GM23248 (cell line): ENCODE measurements at regions not wholly inside any gene's neighbourhood (a gene's known extent, or its start where the extent isn't known, plus 50 kb on each side); places are given as distances from the start of the nearest gene placed in this dataset.
"Not testable (repeated sequence)": the region's sequence is repeated elsewhere in the genome, so short reads cannot be mapped to it uniquely, and the experiment has no call there.

Source experiments
- DNase-seq: peaks from one replicate; pipeline ENCODE4 v3.0.0-alpha.2; 2015
- H2AFZ ChIP-seq: fragments of 200-600 bp; sonication (generic); 2 replicates; pipeline ENCODE4 v1.6.1; 2016; ENCODE audit warnings: antibody characterized with exemption
- H3F3A ChIP-seq: fragments of 200-600 bp; sonication (generic); 2 replicates; pipeline ENCODE4 v1.6.1; 2016; ENCODE audit warnings: mild to moderate bottlenecking, antibody characterized with exemption, mixed run types; ENCODE audit not compliant: insufficient read depth
- H3K27ac ChIP-seq: fragments of 200-600 bp; sonication (generic); 2 replicates; pipeline ENCODE4 v1.5.1; 2016; ENCODE audit warnings: mild to moderate bottlenecking
- H3K27me3 ChIP-seq: fragments of 200-600 bp; sonication (generic); replicated peaks from 2 replicates; pipeline ENCODE4 v1.6.1; 2016; ENCODE audit warnings: mild to moderate bottlenecking; ENCODE audit not compliant: insufficient read depth
- H3K36me3 ChIP-seq: fragments of 200-600 bp; sonication (generic); 2 replicates; pipeline ENCODE4 v1.6.1; 2016; ENCODE audit warnings: low read depth, mild to moderate bottlenecking
- H3K4me1 ChIP-seq: fragments of 200-600 bp; sonication (generic); 2 replicates; pipeline ENCODE4 v1.6.1; 2016; ENCODE audit warnings: mild to moderate bottlenecking; ENCODE audit not compliant: insufficient read depth
- H3K4me2 ChIP-seq: fragments of 200-600 bp; sonication (generic); one replicate; pipeline ENCODE4 v1.6.1; 2016; ENCODE audit warnings: mild to moderate bottlenecking; ENCODE audit not compliant: unreplicated experiment
- H3K4me3 ChIP-seq: fragments of 200-600 bp; sonication (generic); 2 replicates; pipeline ENCODE4 v1.5.1; 2016; ENCODE audit warnings: mild to moderate bottlenecking
- H3K79me2 ChIP-seq: fragments of 200-600 bp; sonication (generic); 2 replicates; pipeline ENCODE4 v1.6.1; 2016; ENCODE audit warnings: mild to moderate bottlenecking; ENCODE audit not compliant: insufficient read depth
- H3K9ac ChIP-seq: fragments of 200-600 bp; sonication (generic); 2 replicates; pipeline ENCODE4 v1.6.1; 2016; ENCODE audit warnings: mild to moderate bottlenecking
- H3K9me2 ChIP-seq: fragments of 200-600 bp; sonication (generic); 2 replicates; pipeline ENCODE4 v1.6.1; 2016; ENCODE audit warnings: mixed run types, mild to moderate bottlenecking, moderate library complexity; ENCODE audit not compliant: insufficient read depth
- H3K9me3 ChIP-seq: fragments of 200-600 bp; sonication (generic); one replicate; pipeline ENCODE4 v1.6.1; 2017; ENCODE audit warnings: low read depth
- H4K20me1 ChIP-seq: fragments of 200-600 bp; sonication (generic); 2 replicates; pipeline ENCODE4 v1.6.0; 2016; ENCODE audit not compliant: insufficient read depth
- EZH2 ChIP-seq: fragments of 200-600 bp; sonication (generic); IDR thresholded peaks from 2 replicates; pipeline ENCODE4 v1.6.1; 2018; ENCODE audit warnings: antibody characterized with exemption, mild to moderate bottlenecking; ENCODE audit not compliant: insufficient read depth, poor library complexity, severe bottlenecking
- EZH2phosphoT487 ChIP-seq: fragments of 200-600 bp; sonication (generic); IDR thresholded peaks from 2 replicates; pipeline ENCODE4 v1.6.1; 2018; ENCODE audit warnings: antibody characterized with exemption, moderate library complexity, mild to moderate bottlenecking, low read depth; ENCODE audit not compliant: insufficient read depth
- WGBS, 2 experiments: methylation state at CpG; one replicate each; pipeline ENCODE4 v1.1.6; 2015 to 2017; ENCODE audit warnings: low lambda C conversion rate in 2 of 2, low coverage in 1 of 2; ENCODE audit errors: missing lambda C conversion rate in 2 of 2; 5-methylcytosine and 5-hydroxymethylcytosine counted together
- in situ Hi-C: fragments of 300-500 bp; cut with MboI; formaldehyde crosslinking; loops from 2 replicates; pipeline ENCODE4 v1.15.0; 2020

DNA sequence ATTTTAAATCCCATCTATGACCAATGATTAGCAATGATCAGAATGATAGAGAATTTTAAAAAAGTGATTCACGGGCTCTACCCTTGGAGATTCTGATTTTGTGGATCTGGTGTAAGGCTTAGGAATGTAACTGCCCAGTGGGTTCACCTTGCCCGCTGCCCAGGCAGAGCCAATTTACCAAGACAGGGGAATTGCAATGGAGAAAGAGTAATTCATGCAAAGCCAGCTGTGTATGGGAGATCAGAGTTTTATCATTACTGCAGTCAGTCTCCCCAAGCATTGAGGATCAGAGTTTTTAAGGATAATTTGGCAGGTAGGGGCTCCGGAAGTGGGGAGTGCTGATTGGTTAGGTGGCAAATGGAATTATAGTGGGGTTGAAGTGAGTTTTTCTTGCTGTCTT, 480.6 kb downstream of the ATP23 start:
- no peak for DNase-seq
- Histone ChIP-seq H3K36me3 (no peaks in the 10 kb centered on the region), H3K4me1 (peaks cover 49% of the 10 kb centered on the region), H3K4me3 (no peak overlapping the region), H3K27me3 (no peaks in the 10 kb centered on the region), H3K79me2 (no peaks in the 10 kb centered on the region), H3K27ac (no peak overlapping the region), H4K20me1 (no peaks in the 10 kb centered on the region), H2AFZ (no peak overlapping the region), H3K9me3 (no peaks in the 10 kb centered on the region), H3K4me2 (no peak overlapping the region), H3K9ac (no peak overlapping the region), H3K9me2 (no peaks in the 10 kb centered on the region), H3F3A (peaks cover 46% of the 10 kb centered on the region)
- 100% methylated on average over 3 of the region's 3 CpGs for WGBS, 2 experiments
- TF ChIP-seq EZH2: no peak
- no peak for TF ChIP-seq EZH2phosphoT487
- in situ Hi-C loops: no loop called here

DNA sequence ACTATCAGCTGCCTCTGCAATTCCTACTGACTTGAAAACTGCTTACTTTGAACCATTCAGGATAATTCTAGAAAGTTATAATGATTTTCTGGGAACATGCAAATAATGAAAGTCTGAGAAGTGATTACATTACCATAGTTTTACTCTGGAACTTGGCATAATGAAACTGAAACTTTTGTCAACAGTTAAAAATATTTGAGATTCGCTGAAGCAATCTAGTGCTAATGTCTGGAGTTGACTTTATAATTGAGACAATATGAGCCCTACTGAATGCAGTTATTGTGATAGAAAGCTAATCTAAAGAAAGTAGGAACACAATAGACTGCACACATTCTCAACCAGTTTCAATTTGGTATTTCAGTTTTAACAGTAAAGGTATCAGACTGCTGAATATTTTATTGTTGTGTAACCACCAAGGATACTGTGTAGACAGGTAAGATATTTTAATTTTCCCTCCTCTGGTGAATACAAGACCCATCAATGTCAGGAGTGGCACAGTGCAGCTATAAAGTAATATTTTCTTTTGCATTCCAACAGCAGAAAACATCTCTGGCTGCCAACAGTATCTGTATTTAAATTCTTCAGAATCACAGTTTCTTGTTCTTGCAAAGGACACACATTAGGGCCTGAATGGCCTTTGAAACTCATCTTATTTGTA, 483.5 kb downstream of the ATP23 start:
- peak overlapping the region; percentile 93 for H3K27ac ChIP-seq
- H3K4me2 ChIP-seq: peak overlapping the region; percentile 66
- WGBS, 2 experiments: 2 to 5% methylated on average over 1 of the region's 1 CpG
- no peaks in the 10 kb centered on the region for H3K27me3 ChIP-seq
- H3K9me3 ChIP-seq: no peaks in the 10 kb centered on the region
- H2AFZ ChIP-seq: peak overlapping the region; percentile 57
- H4K20me1 ChIP-seq: no peaks in the 10 kb centered on the region
- peak; percentile 44 for DNase-seq
- H3K9me2 ChIP-seq: no peaks in the 10 kb centered on the region
- H3K4me3 ChIP-seq: peak overlapping the region; percentile 40
- peaks cover 46% of the 10 kb centered on the region for H3K4me1 ChIP-seq
- TF ChIP-seq EZH2 (no peak), EZH2phosphoT487 (no peak)
- H3K36me3 ChIP-seq: no peaks in the 10 kb centered on the region
- H3K9ac ChIP-seq: peak overlapping the region; percentile 61
- H3K79me2 ChIP-seq: no peaks in the 10 kb centered on the region
- H3F3A ChIP-seq: peaks cover 42% of the 10 kb centered on the region
- in situ Hi-C loops: no loop called here

DNA sequence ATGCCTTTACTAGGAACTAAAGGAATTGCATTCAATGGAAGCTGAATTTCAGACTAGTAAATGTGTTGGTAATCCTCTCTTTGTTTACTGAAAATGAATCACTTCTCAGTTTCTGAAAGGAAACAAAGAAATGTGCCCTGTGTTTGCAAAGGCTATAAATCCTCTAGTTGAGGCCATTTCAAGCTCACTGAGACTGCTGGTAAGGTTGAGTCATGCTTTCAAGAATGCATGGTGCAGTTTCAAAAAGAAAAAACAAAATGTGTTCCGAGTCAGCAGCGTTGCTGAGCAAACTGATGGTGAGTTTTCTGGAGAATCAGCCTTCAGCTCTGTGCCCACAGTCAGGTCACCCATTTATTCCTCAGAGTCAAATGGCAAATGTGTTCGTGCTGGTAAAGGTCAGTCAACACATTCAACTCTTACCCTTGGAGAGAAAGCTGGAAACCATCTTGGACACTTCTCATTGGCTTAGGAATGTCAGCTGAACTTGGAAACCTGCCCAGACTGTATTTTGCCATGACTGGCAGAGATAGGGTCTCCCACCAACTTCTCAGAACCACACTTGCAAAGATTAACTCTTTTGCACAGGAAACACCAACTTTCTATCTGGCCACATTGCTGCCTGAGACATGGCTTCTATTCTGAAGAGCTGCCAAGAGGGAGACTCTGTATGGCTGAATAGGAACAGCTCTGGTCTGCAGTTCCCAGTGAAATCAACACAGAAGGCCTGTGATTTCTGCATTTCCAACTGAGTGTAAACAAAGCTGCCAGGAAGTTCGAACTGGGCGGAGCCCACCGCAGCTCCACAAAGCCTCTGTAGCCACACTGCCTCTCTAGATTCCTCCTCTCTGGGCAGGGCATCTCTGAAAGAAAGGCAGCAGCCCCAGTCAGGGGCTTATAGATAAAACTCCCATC, 484.4 kb downstream of the ATP23 start:
- no peaks in the 10 kb centered on the region for H3K79me2 ChIP-seq
- no peaks in the 10 kb centered on the region for H3K27me3 ChIP-seq
- no peak for TF ChIP-seq EZH2
- no peak for TF ChIP-seq EZH2phosphoT487
- no peaks in the 10 kb centered on the region for H3K36me3 ChIP-seq
- H3K27ac ChIP-seq: peak overlapping the region; percentile 93
- no peaks in the 10 kb centered on the region for H4K20me1 ChIP-seq
- H3F3A ChIP-seq: peaks cover 33% of the 10 kb centered on the region
- H3K4me2 ChIP-seq: peak overlapping the region; percentile 66
- no peaks in the 10 kb centered on the region for H3K9me3 ChIP-seq
- peak overlapping the region; percentile 63 for H3K9ac ChIP-seq
- peaks cover 37% of the 10 kb centered on the region for H3K4me1 ChIP-seq
- no peaks in the 10 kb centered on the region for H3K9me2 ChIP-seq
- in situ Hi-C loops: no loop called here
- peak overlapping the region; percentile 40 for H3K4me3 ChIP-seq
- DNase-seq: peak; percentile 95
- 5 to 9% methylated on average over 6 of the region's 6 CpGs for WGBS, 2 experiments
- peak overlapping the region; percentile 54 for H2AFZ ChIP-seq

DNA sequence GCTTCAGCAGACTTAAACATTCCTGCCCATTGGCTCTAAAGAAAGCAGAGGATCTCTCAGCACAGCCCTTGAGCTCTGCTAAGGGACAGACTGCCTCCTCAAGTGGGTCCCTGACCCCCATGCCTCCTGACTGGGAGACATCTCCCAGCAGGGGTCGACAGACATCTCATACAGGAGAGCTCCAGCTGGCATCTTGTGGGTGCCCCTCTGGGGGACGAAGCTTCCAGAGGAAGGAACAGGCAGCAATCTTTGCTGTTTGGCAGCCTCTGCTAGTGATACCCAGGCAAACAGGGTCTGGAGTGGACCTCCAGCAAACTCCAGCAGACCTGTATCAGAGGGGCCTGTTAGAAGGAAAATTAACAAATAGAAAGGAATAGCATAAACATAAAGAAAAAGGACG, 485.1 kb downstream of the ATP23 start:
- H3F3A ChIP-seq: peaks cover 29% of the 10 kb centered on the region
- peaks cover 32% of the 10 kb centered on the region for H3K4me1 ChIP-seq
- peak overlapping the region; percentile 54 for H2AFZ ChIP-seq
- H4K20me1 ChIP-seq, H3K27me3 ChIP-seq, H3K4me3 ChIP-seq, H3K36me3 ChIP-seq, H3K9me2 ChIP-seq, H3K9me3 ChIP-seq, in situ Hi-C loops, H3K79me2 ChIP-seq, DNase-seq: not testable (repeated sequence)
- H3K27ac ChIP-seq: peak overlapping the region; percentile 93
- 88 to 89% methylated on average over 3 of the region's 3 CpGs for WGBS, 2 experiments
- peak overlapping the region; percentile 55 for H3K4me2 ChIP-seq
- H3K9ac ChIP-seq: peak overlapping the region; percentile 63
